Mesendoderm (in vitro differentiated cells): ENCODE measurements at regions not wholly inside any gene's neighbourhood (a gene's known extent, or its start where the extent isn't known, plus 50 kb on each side); places are given as distances from the start of the nearest gene placed in this dataset.

Source experiments
- DNase-seq: peaks from one replicate; pipeline ENCODE4 v3.0.0; 2013
- H2AK5ac ChIP-seq: 2 replicates; pipeline ENCODE4 v1.6.1; 2013; ENCODE audit warnings: low read length, inconsistent platforms
- H2BK120ac ChIP-seq: 2 replicates; pipeline ENCODE4 v1.6.1; 2013; ENCODE audit warnings: low read depth, mild to moderate bottlenecking, low read length, moderate library complexity, mixed read lengths
- H2BK15ac ChIP-seq: replicated peaks from 2 replicates; pipeline ENCODE4 v1.6.1; 2013; ENCODE audit warnings: low read depth, mild to moderate bottlenecking, moderate library complexity
- H2BK5ac ChIP-seq: 2 replicates; pipeline ENCODE4 v1.6.1; 2013; ENCODE audit warnings: low read length, inconsistent platforms
- H3K18ac ChIP-seq: 2 replicates; pipeline ENCODE4 v1.6.1; 2013; ENCODE audit warnings: mild to moderate bottlenecking, low read length, mixed read lengths
- H3K23ac ChIP-seq: one replicate; pipeline ENCODE4 v1.6.1; 2013; ENCODE audit warnings: low read length
- H3K27ac ChIP-seq: 2 replicates; pipeline ENCODE4 v1.5.1; 2013; ENCODE audit warnings: low read depth, mild to moderate bottlenecking, inconsistent platforms, low read length, moderate library complexity
- H3K27me3 ChIP-seq: 2 replicates; pipeline ENCODE4 v1.6.1; 2013; ENCODE audit warnings: low read length, control low read depth, mild to moderate bottlenecking, inconsistent platforms; ENCODE audit not compliant: insufficient read depth, poor library complexity
- H3K36me3 ChIP-seq: 2 replicates; pipeline ENCODE4 v1.6.1; 2013; ENCODE audit warnings: low read length, inconsistent platforms; ENCODE audit not compliant: control insufficient read depth, insufficient read depth
- H3K4ac ChIP-seq: one replicate; pipeline ENCODE4 v1.6.1; 2013; ENCODE audit warnings: low read depth, mild to moderate bottlenecking, low read length, moderate library complexity
- H3K4me1 ChIP-seq: 2 replicates; pipeline ENCODE4 v1.6.1; 2013; ENCODE audit warnings: low read depth, low read length, inconsistent platforms; ENCODE audit not compliant: control insufficient read depth
- H3K4me2 ChIP-seq: 2 replicates; pipeline ENCODE4 v1.6.1; 2013; ENCODE audit warnings: low read length
- H3K4me3 ChIP-seq: 2 replicates; pipeline ENCODE4 v1.5.1; 2013; ENCODE audit warnings: mild to moderate bottlenecking, low read length
- H3K56ac ChIP-seq: one replicate; pipeline ENCODE4 v1.6.1; 2013; ENCODE audit warnings: low read length
- H3K79me1 ChIP-seq: 2 replicates; pipeline ENCODE4 v1.6.1; 2013; ENCODE audit warnings: low read length, inconsistent platforms
- H3K79me2 ChIP-seq: 2 replicates; pipeline ENCODE4 v1.6.1; 2013; ENCODE audit warnings: mild to moderate bottlenecking, low read length; ENCODE audit not compliant: control insufficient read depth, insufficient read depth
- H3K9ac ChIP-seq: 2 replicates; pipeline ENCODE4 v1.6.1; 2013; ENCODE audit warnings: low read length, inconsistent platforms
- H4K5ac ChIP-seq: one replicate; pipeline ENCODE4 v1.6.1; 2013; ENCODE audit warnings: low read length
- H4K8ac ChIP-seq: one replicate; pipeline ENCODE4 v1.6.1; 2013; ENCODE audit warnings: low read depth, mild to moderate bottlenecking, control low read depth, low read length, moderate library complexity
- whole genome bisulfite sequencing: extraction: QIAGEN DNeasy Blood & Tissue Kit; methylation state at CpG from one replicate; pipeline ENCODE4 v1.1.7; 2013; ENCODE audit warnings: low lambda C conversion rate, missing lambda C conversion rate; ENCODE audit not compliant: insufficient coverage; ENCODE audit errors: extremely low coverage; 5-methylcytosine and 5-hydroxymethylcytosine counted together

GRCh38 chr5:72692651-72693442 lies 123.6 kb upstream of the TNPO1 start:
- Histone ChIP-seq H3K9ac (no peak overlapping the region), H3K27ac (no peak overlapping the region), H2BK120ac (no peak overlapping the region), H2AK5ac (no peak overlapping the region), H3K4ac (no peak overlapping the region), H4K8ac (no peak overlapping the region), H3K4me3 (no peak overlapping the region), H3K23ac (no peak overlapping the region), H3K56ac (no peak overlapping the region), H3K36me3 (no peaks in the 10 kb centered on the region), H3K79me2 (no peaks in the 10 kb centered on the region), H3K4me2 (no peak overlapping the region), H2BK15ac (no peak overlapping the region), H3K27me3 (no peaks in the 10 kb centered on the region), H4K5ac (no peak overlapping the region), H2BK5ac (no peak overlapping the region), H3K18ac (no peak overlapping the region), H3K79me1 (no peaks in the 10 kb centered on the region), H3K4me1 (no peaks in the 10 kb centered on the region)
- no CpG with 5 or more reads among the region's 9 CpGs for WGBS
- DNase-seq: no peak

GRCh38 chr5:72692231-72692637 lies 124.2 kb upstream of the TNPO1 start:
- Histone ChIP-seq H3K4me3 (no peak overlapping the region), H3K79me1 (no peaks in the 10 kb centered on the region), H3K27me3 (no peaks in the 10 kb centered on the region), H3K4me1 (no peaks in the 10 kb centered on the region), H4K8ac (no peak overlapping the region), H3K9ac (no peak overlapping the region), H2BK15ac (no peak overlapping the region), H3K36me3 (no peaks in the 10 kb centered on the region), H3K23ac (no peak overlapping the region), H4K5ac (no peak overlapping the region), H3K4me2 (no peak overlapping the region), H3K79me2 (no peaks in the 10 kb centered on the region), H2BK5ac (no peak overlapping the region), H2BK120ac (no peak overlapping the region), H3K4ac (no peak overlapping the region), H2AK5ac (no peak overlapping the region), H3K18ac (no peak overlapping the region), H3K27ac (no peak overlapping the region), H3K56ac (no peak overlapping the region)
- no CpG with 5 or more reads among the region's 4 CpGs for WGBS
- peak; percentile 6 for DNase-seq

GRCh38 chr5:72691751-72692150 lies 124.7 kb upstream of the TNPO1 start:
- Histone ChIP-seq H3K36me3 (no peaks in the 10 kb centered on the region), H3K79me2 (no peaks in the 10 kb centered on the region), H2BK15ac (no peak overlapping the region), H3K23ac (no peak overlapping the region), H3K27me3 (no peaks in the 10 kb centered on the region), H4K8ac (no peak overlapping the region), H3K4ac (no peak overlapping the region), H3K4me1 (no peaks in the 10 kb centered on the region), H3K27ac (no peak overlapping the region), H2BK120ac (no peak overlapping the region), H3K4me3 (no peak overlapping the region), H3K9ac (no peak overlapping the region), H3K18ac (no peak overlapping the region), H2AK5ac (no peak overlapping the region), H3K79me1 (no peaks in the 10 kb centered on the region), H3K4me2 (no peak overlapping the region), H2BK5ac (no peak overlapping the region), H3K56ac (no peak overlapping the region), H4K5ac (no peak overlapping the region)
- WGBS: no CpG with 5 or more reads among the region's 3 CpGs
- peak; percentile 17 for DNase-seq

- Histone ChIP-seq H3K79me1 (no peaks in the 10 kb centered on the region), H3K4me3 (no peak overlapping the region), H3K56ac (no peak overlapping the region), H4K8ac (no peak overlapping the region), H3K36me3 (no peaks in the 10 kb centered on the region), H3K79me2 (no peaks in the 10 kb centered on the region), H3K4me1 (no peaks in the 10 kb centered on the region), H3K4ac (no peak overlapping the region), H4K5ac (no peak overlapping the region), H2BK15ac (no peak overlapping the region), H3K18ac (no peak overlapping the region), H3K27me3 (no peaks in the 10 kb centered on the region), H2AK5ac (no peak overlapping the region), H3K4me2 (no peak overlapping the region), H3K9ac (no peak overlapping the region), H3K27ac (no peak overlapping the region), H2BK5ac (no peak overlapping the region), H2BK120ac (no peak overlapping the region), H3K23ac (no peak overlapping the region)
- DNase-seq: no peak
- no CpG with 5 or more reads among the region's 3 CpGs for WGBS
Observed at GRCh38 chr5:72688916-72689315, 127.5 kb upstream of the TNPO1 start.

- no peak overlapping the region for H4K5ac ChIP-seq
- no peaks in the 10 kb centered on the region for H3K79me1 ChIP-seq
- H3K9ac ChIP-seq: no peak overlapping the region
- H3K4me3 ChIP-seq: no peak overlapping the region
- no peak overlapping the region for H2AK5ac ChIP-seq
- H3K56ac ChIP-seq: no peak overlapping the region
- DNase-seq: no peak
- H3K27me3 ChIP-seq: no peaks in the 10 kb centered on the region
- H3K23ac ChIP-seq: no peak overlapping the region
- WGBS: no CpG with 5 or more reads among the region's 1 CpG
- H3K36me3 ChIP-seq: no peaks in the 10 kb centered on the region
- H4K8ac ChIP-seq: no peak overlapping the region
- H3K79me2 ChIP-seq: no peaks in the 10 kb centered on the region
- no peak overlapping the region for H3K18ac ChIP-seq
- no peak overlapping the region for H3K27ac ChIP-seq
- H3K4me2 ChIP-seq: no peak overlapping the region
- no peak overlapping the region for H3K4ac ChIP-seq
- H2BK5ac ChIP-seq: no peak overlapping the region
- no peaks in the 10 kb centered on the region for H3K4me1 ChIP-seq
- no peak overlapping the region for H2BK120ac ChIP-seq
- H2BK15ac ChIP-seq: no peak overlapping the region
Observed at GRCh38 chr5:72687288-72687687, 129.2 kb upstream of the TNPO1 start.

- Histone ChIP-seq H3K9ac (no peak overlapping the region), H3K36me3 (no peaks in the 10 kb centered on the region), H3K23ac (no peak overlapping the region), H2BK15ac (no peak overlapping the region), H2AK5ac (no peak overlapping the region), H3K4ac (no peak overlapping the region), H3K79me1 (no peaks in the 10 kb centered on the region), H3K27ac (no peak overlapping the region), H3K18ac (no peak overlapping the region), H3K27me3 (no peaks in the 10 kb centered on the region), H2BK120ac (no peak overlapping the region), H4K8ac (no peak overlapping the region), H3K79me2 (no peaks in the 10 kb centered on the region), H3K4me2 (no peak overlapping the region), H4K5ac (no peak overlapping the region), H2BK5ac (no peak overlapping the region), H3K4me1 (no peaks in the 10 kb centered on the region), H3K4me3 (no peak overlapping the region), H3K56ac (no peak overlapping the region)
- no CpG with 5 or more reads among the region's 2 CpGs for WGBS
- no peak for DNase-seq
Observed at GRCh38 chr5:72682561-72682960, 133.9 kb upstream of the TNPO1 start.
